ENCODE measurements at regions not wholly inside any gene's neighbourhood (a gene's known extent, or its start where the extent isn't known, plus 50 kb on each side); places are given as distances from the start of the nearest gene placed in this dataset.

DNA sequence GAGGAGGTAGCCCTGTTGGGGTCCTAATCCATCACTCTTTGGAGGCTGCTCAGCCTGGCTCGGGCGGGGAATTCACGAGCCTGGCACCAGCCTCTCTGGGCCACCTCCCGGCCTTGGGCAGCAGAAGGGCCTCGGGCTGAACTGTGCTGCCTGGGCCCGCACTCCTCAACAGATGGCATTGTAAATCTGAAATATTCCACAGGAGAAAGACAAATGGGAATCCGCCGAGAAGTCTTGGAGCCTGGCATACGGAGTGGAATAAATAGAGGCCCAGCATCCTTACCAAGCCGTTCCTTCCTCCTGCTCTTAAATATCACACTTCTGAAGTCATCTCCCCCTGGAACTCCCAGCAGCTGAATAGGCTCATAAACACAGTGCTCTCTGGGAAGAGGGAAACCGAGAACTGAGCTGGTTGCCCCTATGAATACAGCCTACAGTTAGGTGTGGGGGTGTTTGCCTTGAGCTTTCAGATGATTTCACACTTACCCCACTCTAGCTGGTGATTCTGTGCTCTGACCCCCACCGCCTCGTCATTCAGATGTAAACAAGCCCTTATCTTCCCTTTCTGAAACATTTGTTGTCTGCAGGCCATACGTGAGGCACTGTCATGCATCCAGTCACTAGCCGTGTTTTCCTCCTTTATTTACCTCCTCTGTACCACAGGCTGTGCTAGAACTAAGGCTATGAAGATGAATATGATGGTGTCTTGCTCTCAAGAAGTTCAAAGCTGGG lies 455.0 kb upstream of the CLINT1 start:
- Histone ChIP-seq H3K4me2 (ENCODE audit: low read length) (no peak overlapping the region), H3K9me2 (ENCODE audit: low read depth, low read length) (no peaks in the 10 kb centered on the region), H3K9me3 (ENCODE audit: low read length) (no peaks in the 10 kb centered on the region), H3F3A (ENCODE audit: insufficient read depth, low read length) (no peaks in the 10 kb centered on the region), H3K4me1 (ENCODE audit: insufficient read depth, low read length, severe bottlenecking) (no peaks in the 10 kb centered on the region), H3K36me3 (ENCODE audit: insufficient read depth, low read length) (no peaks in the 10 kb centered on the region), H3K9ac (ENCODE audit: low read length) (no peak overlapping the region), H2AFZ (ENCODE audit: low read length) (no peak overlapping the region), H3K27ac (ENCODE audit: low read depth, low read length, poor library complexity, severe bottlenecking) (no peak overlapping the region), H4K20me1 (ENCODE audit: insufficient read depth, low read length) (no peaks in the 10 kb centered on the region), H3K4me3 (ENCODE audit: low read depth, low read length, poor library complexity, severe bottlenecking) (no peak overlapping the region), H3K79me2 (ENCODE audit: insufficient read depth, low read length) (no peaks in the 10 kb centered on the region), H3K27me3 (ENCODE audit: insufficient read depth, low read length) (no peaks in the 10 kb centered on the region)
- TF ChIP-seq EZH2 (IDR thresholded peaks at IDR 0.05; ENCODE audit: borderline replicate concordance, low read length): no peak
- TF ChIP-seq, protein P1, sequence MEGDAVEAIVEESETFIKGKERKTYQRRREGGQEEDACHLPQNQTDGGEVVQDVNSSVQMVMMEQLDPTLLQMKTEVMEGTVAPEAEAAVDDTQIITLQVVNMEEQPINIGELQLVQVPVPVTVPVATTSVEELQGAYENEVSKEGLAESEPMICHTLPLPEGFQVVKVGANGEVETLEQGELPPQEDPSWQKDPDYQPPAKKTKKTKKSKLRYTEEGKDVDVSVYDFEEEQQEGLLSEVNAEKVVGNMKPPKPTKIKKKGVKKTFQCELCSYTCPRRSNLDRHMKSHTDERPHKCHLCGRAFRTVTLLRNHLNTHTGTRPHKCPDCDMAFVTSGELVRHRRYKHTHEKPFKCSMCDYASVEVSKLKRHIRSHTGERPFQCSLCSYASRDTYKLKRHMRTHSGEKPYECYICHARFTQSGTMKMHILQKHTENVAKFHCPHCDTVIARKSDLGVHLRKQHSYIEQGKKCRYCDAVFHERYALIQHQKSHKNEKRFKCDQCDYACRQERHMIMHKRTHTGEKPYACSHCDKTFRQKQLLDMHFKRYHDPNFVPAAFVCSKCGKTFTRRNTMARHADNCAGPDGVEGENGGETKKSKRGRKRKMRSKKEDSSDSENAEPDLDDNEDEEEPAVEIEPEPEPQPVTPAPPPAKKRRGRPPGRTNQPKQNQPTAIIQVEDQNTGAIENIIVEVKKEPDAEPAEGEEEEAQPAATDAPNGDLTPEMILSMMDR (IDR thresholded peaks at IDR 0.05; ENCODE audit: low read length): no peak

DNA sequence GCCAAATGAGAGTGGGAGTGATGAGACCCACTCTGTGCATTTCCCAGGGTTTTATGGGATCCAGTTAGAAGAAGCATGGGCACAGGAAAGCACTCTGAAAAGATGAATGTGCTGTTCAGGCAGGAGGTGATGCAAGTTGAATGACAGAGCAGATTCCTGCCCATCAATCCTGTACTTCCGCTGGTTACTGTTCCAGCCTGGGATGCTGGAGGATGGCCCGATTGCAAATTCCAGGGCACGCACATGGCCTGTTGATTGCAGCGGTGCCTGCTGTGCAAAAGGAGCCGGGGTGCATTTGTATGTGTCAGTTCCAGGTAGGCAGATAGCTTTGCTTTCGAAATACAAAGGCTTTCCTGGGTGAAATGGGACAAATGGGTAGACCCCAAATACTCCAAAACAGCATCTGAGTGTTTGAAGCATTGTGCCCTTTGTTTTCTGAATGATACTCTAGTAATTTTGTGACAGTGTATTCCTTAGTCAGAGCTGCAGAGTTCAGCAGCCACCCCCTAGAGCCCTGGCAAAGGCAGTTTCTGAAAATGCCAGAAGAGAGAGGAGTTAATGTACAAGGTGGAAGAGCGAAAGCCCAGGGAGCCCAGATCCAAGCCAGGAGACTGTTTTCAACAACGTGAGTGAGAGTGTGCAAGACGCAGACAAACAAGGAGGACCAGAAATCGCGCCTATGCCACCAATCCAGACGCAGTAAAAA lies 454.2 kb upstream of the CLINT1 start:
- Histone ChIP-seq H2AFZ (ENCODE audit: low read length) (no peak overlapping the region), H4K20me1 (ENCODE audit: insufficient read depth, low read length) (no peaks in the 10 kb centered on the region), H3K9me2 (ENCODE audit: low read depth, low read length) (no peaks in the 10 kb centered on the region), H3K36me3 (ENCODE audit: insufficient read depth, low read length) (no peaks in the 10 kb centered on the region), H3K9ac (ENCODE audit: low read length) (no peak overlapping the region), H3K27ac (ENCODE audit: low read depth, low read length, poor library complexity, severe bottlenecking) (no peak overlapping the region), H3K4me2 (ENCODE audit: low read length) (no peak overlapping the region), H3K79me2 (ENCODE audit: insufficient read depth, low read length) (no peaks in the 10 kb centered on the region), H3K27me3 (ENCODE audit: insufficient read depth, low read length) (no peaks in the 10 kb centered on the region), H3K4me3 (ENCODE audit: low read depth, low read length, poor library complexity, severe bottlenecking) (no peak overlapping the region), H3K4me1 (ENCODE audit: insufficient read depth, low read length, severe bottlenecking) (no peaks in the 10 kb centered on the region), H3K9me3 (ENCODE audit: low read length) (no peaks in the 10 kb centered on the region), H3F3A (ENCODE audit: insufficient read depth, low read length) (no peaks in the 10 kb centered on the region)
- TF ChIP-seq EZH2 (IDR thresholded peaks at IDR 0.05; ENCODE audit: borderline replicate concordance, low read length): no peak
- TF ChIP-seq, protein P1 (IDR thresholded peaks at IDR 0.05; ENCODE audit: low read length): no peak

GRCh38 chr5:158309088-158309807 lies 450.3 kb upstream of the CLINT1 start:
- Histone ChIP-seq H3K9me3 (ENCODE audit: low read length) (no peaks in the 10 kb centered on the region), H3K9ac (ENCODE audit: low read length) (no peak overlapping the region), H2AFZ (ENCODE audit: low read length) (no peak overlapping the region), H3K4me1 (ENCODE audit: insufficient read depth, low read length, severe bottlenecking) (no peaks in the 10 kb centered on the region), H3K79me2 (ENCODE audit: insufficient read depth, low read length) (no peaks in the 10 kb centered on the region), H3K4me3 (ENCODE audit: low read depth, low read length, poor library complexity, severe bottlenecking) (no peak overlapping the region), H3K27ac (ENCODE audit: low read depth, low read length, poor library complexity, severe bottlenecking) (no peak overlapping the region), H4K20me1 (ENCODE audit: insufficient read depth, low read length) (no peaks in the 10 kb centered on the region), H3K27me3 (ENCODE audit: insufficient read depth, low read length) (no peaks in the 10 kb centered on the region), H3F3A (ENCODE audit: insufficient read depth, low read length) (no peaks in the 10 kb centered on the region), H3K36me3 (ENCODE audit: insufficient read depth, low read length) (no peaks in the 10 kb centered on the region), H3K4me2 (ENCODE audit: low read length) (no peak overlapping the region), H3K9me2 (ENCODE audit: low read depth, low read length) (no peaks in the 10 kb centered on the region)
- no peak for TF ChIP-seq EZH2 (IDR thresholded peaks at IDR 0.05; ENCODE audit: borderline replicate concordance, low read length)
- TF ChIP-seq, protein P1 (IDR thresholded peaks at IDR 0.05; ENCODE audit: low read length): no peak
